ENCODE measurements at regions not wholly inside any gene's neighbourhood (a gene's known extent, or its start where the extent isn't known, plus 50 kb on each side); places are given as distances from the start of the nearest gene placed in this dataset.

DNA sequence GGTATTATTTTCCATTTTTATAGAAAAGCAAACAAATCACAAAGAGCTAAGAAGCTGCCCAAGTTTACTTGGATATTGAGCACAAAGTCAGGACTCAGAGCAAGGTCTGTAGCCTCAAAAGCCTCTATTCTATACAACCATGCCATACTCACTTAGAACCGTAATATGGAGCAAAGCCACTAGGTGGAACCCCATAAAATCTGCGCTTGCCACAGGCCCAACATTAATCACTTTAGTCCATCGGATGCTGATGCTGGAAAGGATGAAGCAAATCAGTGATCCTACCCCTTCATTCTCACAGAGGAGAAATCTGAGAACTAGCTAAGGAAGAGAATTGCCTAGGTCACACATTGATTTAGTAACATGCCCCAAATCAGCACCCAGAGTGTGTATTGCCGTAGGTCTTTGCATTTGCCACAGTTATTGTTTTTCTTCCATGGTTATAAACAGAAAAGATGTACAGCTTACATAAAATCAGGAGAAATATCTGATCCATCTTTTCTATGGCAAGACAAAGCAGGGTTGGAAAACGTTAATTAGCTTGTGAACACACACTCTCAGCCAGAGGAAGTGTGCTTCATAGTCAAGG lies 56.7 kb upstream of the RAB38 start:
- peak; percentile 11 for DNase-seq (ENCODE audit: low spot score)

DNA sequence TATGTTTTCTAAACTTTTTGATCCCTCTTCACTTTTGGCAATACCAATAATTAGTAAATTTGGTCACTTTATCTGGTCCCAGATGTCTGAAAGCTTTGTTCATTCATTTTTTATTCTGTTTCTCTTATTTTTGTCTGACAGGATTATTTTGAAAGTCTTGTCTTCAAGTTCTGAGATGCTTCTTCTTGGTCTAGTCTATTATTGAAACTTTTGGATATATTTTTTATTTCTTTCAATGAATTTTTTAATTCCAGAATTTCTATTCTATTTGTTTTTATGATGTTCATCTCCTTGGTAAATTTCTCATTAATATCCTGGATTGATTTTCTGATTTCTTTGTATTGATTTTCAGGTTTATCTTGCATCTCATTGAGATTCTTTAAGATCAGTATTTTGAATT lies 54.1 kb upstream of the RAB38 start:
- DNase-seq (ENCODE audit: low spot score): no peak

All from A172 (cell line).